Adrenal gland (tissue), 5 donors: ENCODE measurements at regions not wholly inside any gene's neighbourhood (a gene's known extent, or its start where the extent isn't known, plus 50 kb on each side); places are given as distances from the start of the nearest gene placed in this dataset.
"Not testable (repeated sequence)": the region's sequence is repeated elsewhere in the genome, so short reads cannot be mapped to it uniquely, and the experiment has no call there.

Source experiments
- CTCF ChIP-seq, 6 experiments: fragments of 450-650 bp in 4 of 6; fragments of 200-600 bp in 2 of 6; sonication (generic) in 1 of 6; IDR thresholded peaks; 1 replicate in 5 of 6; 2 replicates in 1 of 6; pipeline versions ENCODE4 v1.5.1 to v1.8.0; 2016 to 2021; ENCODE audit warnings: antibody characterized with exemption in 6 of 6, mild to moderate bottlenecking in 2 of 6, moderate library complexity in 1 of 6
- POLR2A ChIP-seq, 2 donors: fragments of 450-650 bp; IDR thresholded peaks; one replicate each; pipeline ENCODE4 v1.6.1; 2017; ENCODE audit warnings: antibody characterized with exemption in 2 of 2, mild to moderate bottlenecking in 2 of 2, moderate library complexity in 1 of 2
- donor health status: DM: no; HTN: no; CAD: no.

DNA sequence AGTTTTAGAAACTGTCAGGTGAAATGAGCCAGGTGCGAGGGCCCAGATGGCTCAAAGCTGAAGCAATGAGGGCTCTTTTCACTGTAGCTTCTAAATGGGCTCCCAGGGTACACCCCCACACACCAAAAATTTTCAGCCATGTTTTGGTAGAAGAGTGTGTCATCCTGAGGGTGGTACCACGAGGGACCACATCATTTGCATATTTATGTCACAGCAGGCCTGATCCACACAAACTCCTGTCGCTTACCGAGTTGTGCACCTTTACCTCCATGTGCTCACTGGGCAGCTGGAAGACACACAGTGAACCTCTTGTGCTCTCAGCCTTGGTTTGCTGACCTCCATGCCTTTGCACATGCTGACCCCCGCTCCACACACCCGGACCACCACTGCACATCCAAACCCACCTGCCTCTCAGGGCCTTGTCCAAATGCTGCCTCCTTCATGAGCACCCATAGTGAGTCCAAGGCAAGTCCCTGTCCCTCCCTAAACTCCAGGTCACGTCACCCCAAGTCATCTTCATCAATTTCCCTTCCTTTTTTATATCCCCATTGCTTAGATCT lies 352.2 kb downstream of the BCL2L11 start:
- TF ChIP-seq CTCF, POLR2A (IDR thresholded peaks at IDR 0.05): not testable (repeated sequence)
